ENCODE measurements at regions not wholly inside any gene's neighbourhood (a gene's known extent, or its start where the extent isn't known, plus 50 kb on each side); places are given as distances from the start of the nearest gene placed in this dataset.

GRCh38 chr14:105818712-105819005 lies 292.3 kb downstream of the TMEM121 start:
- no peaks in the 10 kb centered on the region for H3K9me3 ChIP-seq
- H3K27me3 ChIP-seq = no peaks in the 10 kb centered on the region
- H3K27ac ChIP-seq = no peak overlapping the region
- intact Hi-C loops (cut with DNase I; ENCODE audit: low total_unique reads) = no loop called here
- H3K4me1 ChIP-seq = no peaks in the 10 kb centered on the region
- TF ChIP-seq POLR2A (IDR thresholded peaks at IDR 0.05) = no peak
- no peak for TF ChIP-seq CTCF (IDR thresholded peaks at IDR 0.05)
- no peak overlapping the region for H3K4me3 ChIP-seq
- no peak for DNase-seq
- no peaks in the 10 kb centered on the region for H3K36me3 ChIP-seq

GRCh38 chr14:105830171-105830570 lies 303.8 kb downstream of the TMEM121 start:
- DNase-seq = no peak
- no peak overlapping the region for H3K27ac ChIP-seq
- no peak overlapping the region for H3K4me3 ChIP-seq
- H3K9me3 ChIP-seq = no peaks in the 10 kb centered on the region
- no peaks in the 10 kb centered on the region for H3K4me1 ChIP-seq
- TF ChIP-seq CTCF (IDR thresholded peaks at IDR 0.05) (no peak), POLR2A (IDR thresholded peaks at IDR 0.05) (no peak)
- intact Hi-C loops (cut with DNase I; ENCODE audit: low total_unique reads) = no loop called here
- H3K36me3 ChIP-seq = no peaks in the 10 kb centered on the region
- no peaks in the 10 kb centered on the region for H3K27me3 ChIP-seq

- Histone ChIP-seq H3K4me1 (no peaks in the 10 kb centered on the region), H3K27ac (no peak overlapping the region), H3K36me3 (no peaks in the 10 kb centered on the region), H3K27me3 (no peaks in the 10 kb centered on the region), H3K4me3 (no peak overlapping the region), H3K9me3 (no peaks in the 10 kb centered on the region)
- intact Hi-C loops (cut with DNase I; ENCODE audit: low total_unique reads) = no loop called here
- DNase-seq = no peak
- TF ChIP-seq CTCF (IDR thresholded peaks at IDR 0.05) = no peak
- no peak for TF ChIP-seq POLR2A (IDR thresholded peaks at IDR 0.05)
Measured at GRCh38 chr14:105836160-105836559, 309.8 kb downstream of the TMEM121 start.

GRCh38 chr14:105836730-105837129 lies 310.3 kb downstream of the TMEM121 start:
- no peak for TF ChIP-seq CTCF (IDR thresholded peaks at IDR 0.05)
- TF ChIP-seq POLR2A (IDR thresholded peaks at IDR 0.05) = no peak
- intact Hi-C loops (cut with DNase I; ENCODE audit: low total_unique reads) = no loop called here
- no peak for DNase-seq

GRCh38 chr14:105837349-105838063 lies 311.1 kb downstream of the TMEM121 start:
- Histone ChIP-seq H3K36me3 (no peaks in the 10 kb centered on the region), H3K27ac (no peak overlapping the region), H3K4me3 (no peak overlapping the region), H3K27me3 (no peaks in the 10 kb centered on the region), H3K9me3 (no peaks in the 10 kb centered on the region), H3K4me1 (no peaks in the 10 kb centered on the region)
- intact Hi-C loops (cut with DNase I; ENCODE audit: low total_unique reads) = no loop called here
- TF ChIP-seq CTCF (IDR thresholded peaks at IDR 0.05) (no peak), POLR2A (IDR thresholded peaks at IDR 0.05) (no peak)
- DNase-seq = no peak

More at GRCh38 chr14:105836730-105837129, 310.3 kb downstream of the TMEM121 start:
- Histone ChIP-seq H3K27me3 (no peaks in the 10 kb centered on the region), H3K9me3 (no peaks in the 10 kb centered on the region), H3K4me1 (no peaks in the 10 kb centered on the region), H3K4me3 (no peak overlapping the region), H3K27ac (no peak overlapping the region), H3K36me3 (no peaks in the 10 kb centered on the region)
